T1000 (cell line): ENCODE measurements at regions not wholly inside any gene's neighbourhood (a gene's known extent, or its start where the extent isn't known, plus 50 kb on each side); places are given as distances from the start of the nearest gene placed in this dataset.
"Not testable (repeated sequence)": the region's sequence is repeated elsewhere in the genome, so short reads cannot be mapped to it uniquely, and the experiment has no call there.

Experiments used
- DNase-seq: peaks from one replicate; lab custom pipeline; 2025; ENCODE audit warnings: mixed read lengths; lab: John Stamatoyannopoulos, UW

DNA sequence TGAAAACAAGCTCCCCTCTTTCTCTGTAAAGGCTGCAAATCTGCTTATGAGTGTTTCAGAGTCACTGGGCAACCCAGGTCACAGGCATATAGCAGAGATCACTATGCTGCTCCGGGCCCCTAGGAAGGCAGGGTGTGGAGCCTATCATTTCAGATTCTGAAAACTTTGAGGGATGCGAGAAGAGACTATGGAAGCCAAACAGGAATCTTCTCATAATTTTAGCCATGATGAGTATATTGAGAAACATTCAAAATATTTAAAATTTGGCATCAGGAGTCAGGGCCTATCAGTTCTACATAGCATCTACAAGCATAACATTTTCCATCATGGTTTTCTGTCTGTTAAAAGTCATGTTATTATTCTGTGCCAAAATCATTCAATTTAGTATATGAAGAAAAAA, 61.7 kb upstream of the ATXN3L start:
- DNase-seq, result no peak

DNA sequence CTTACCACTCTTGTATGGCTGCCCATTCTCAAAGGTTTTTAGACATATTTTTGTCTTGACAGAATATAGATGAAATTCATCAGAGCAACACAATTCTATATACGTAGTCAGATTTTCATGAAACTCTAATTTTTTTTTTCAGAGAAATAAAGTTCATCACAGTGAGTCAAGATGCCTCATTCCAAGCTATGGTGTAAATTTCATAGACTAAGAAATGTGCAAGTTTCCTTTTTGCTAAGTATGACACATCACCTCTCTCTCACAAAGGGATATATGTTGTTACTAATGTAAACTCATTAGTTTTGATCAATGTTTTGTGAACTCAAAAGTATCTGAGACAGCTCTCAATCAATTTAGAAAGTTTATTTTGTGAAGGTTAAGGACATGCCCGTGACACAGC, 60.4 kb upstream of the ATXN3L start:
- DNase-seq, result no peak

DNA sequence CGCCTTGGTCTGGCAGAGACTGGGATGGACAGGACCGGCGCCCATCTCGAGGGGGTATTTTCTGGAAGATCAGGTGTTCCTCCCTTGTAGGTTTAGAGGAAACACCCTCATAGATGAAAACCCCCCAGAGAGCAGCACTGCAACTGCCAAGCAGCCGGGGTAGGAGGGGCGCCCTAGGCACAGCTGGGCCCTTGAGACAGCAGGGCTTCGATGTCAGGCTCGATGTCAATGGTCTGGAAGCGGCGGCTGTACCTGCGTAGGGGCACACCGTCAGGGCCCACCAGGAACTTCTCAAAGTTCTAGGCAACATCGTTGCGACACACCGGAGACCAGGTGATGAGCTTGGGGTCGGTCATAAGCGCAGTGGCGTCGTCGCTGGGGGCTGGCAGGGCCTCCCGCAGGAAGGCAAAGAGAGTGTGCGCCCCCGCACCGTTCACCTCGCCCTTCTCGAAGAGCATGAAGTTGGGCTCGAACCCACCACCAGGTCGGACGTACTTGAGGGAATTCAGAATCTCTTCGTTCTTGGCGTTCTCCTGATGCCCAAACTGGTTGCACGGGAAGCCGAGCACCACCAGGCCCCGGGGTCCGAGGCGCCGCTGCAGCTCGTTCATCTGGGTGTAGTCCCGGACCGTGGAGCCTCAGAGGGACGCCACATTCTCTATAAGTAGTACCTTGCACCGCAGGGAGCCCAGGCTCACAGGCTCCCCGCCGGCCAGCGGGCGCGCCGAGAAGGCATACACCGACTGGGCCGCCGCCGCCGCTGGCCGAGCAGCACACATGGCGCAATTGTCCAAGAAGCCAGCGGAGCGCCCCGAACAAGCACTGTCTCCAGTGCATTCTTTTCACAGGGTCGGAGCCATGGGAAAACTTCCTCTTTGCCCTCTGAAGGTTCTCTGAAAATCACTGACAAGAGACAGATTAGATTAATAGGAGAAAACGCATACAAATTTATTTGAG, 59.0 kb upstream of the ATXN3L start:
- DNase-seq, result peak; percentile 4

DNA sequence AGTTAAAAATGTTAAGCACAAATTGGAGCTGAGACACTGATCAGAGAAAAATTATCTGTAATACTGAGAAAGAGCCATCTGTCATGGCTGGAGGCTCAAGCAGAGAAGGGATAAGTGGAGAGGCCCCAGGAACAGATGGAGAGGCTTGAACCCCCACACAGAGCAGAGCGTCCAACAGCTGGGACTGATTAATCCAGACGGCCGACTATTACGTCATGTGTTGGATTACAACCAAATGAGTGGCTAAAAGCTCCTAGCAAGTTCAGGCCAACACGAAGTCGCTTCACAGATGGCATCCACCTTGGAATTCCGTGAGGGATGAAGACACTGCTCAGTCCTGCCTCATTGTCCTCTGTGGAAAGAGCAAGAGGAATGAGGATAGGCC, 57.7 kb upstream of the ATXN3L start:
- no peak for DNase-seq

DNA sequence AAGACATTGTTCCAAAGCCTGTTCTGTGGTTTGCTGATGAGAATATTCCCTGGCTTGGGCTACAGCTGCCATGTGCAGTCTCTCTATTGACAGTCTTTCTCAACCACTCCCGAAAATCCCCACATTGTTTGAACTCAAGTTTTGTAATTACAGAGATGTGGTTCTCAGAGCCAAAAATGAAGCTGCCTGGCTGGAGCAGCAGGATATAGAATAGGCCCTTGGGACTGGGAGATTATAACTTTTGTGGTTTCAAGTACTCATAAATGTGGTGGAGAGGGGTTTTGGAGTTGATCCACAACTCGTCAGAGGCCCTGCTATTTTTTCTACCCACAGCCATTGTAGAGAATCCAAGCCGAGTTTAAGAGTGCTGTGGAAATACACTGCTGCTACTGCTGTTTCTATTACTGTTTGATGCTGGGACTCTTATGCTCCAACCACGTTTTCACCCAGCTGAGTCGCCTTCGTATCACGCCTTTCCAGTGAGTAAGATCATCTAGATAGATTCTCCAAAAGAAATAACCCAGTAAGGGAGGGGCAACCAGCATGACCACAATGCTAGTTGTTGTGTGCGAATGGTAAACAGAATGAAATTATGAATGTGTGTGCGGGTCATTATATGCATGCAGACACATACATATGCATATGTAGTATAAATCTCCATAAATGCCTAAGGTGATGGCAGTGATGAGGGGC, 57.1 kb upstream of the ATXN3L start:
- peak; percentile 11 for DNase-seq

DNA sequence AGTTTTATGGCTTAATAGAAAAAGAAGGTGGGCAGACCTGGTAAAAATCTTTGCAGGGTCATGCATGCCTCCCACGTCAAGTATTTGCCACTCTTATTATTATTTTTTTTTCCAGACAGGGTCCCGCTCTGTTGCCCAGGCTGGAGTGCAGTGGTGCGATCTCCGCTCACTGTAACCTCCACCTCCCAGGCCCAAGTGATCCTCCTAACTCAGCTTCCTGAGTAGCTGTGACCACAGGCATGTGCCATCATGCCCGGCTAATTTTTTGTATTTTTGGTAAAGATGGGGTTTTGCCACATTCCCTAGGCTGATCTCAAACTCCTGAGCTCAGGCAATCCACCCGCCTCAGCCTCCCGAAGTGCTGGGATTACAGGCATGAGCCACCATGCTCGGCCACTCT, 55.7 kb upstream of the ATXN3L start:
- not testable (repeated sequence) for DNase-seq

DNA sequence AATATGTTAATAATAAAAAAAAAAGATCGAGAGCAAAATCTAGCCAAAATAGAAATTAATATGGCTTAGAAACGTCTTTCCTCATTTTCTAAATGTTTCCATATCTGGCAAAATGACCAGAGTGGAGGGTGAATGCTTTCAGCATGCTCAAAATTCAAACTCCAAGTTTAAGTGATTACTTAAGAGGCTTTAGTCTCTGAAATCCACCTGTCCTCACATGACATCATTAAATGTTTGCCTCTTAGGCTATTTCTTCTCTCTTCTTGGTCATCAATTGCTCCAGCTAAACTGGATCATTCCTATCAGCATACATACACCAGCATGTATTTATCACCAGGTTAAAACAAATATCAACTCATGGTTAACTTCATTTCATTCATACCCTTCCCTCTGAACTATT, 54.5 kb upstream of the ATXN3L start:
- DNase-seq, result no peak

DNA sequence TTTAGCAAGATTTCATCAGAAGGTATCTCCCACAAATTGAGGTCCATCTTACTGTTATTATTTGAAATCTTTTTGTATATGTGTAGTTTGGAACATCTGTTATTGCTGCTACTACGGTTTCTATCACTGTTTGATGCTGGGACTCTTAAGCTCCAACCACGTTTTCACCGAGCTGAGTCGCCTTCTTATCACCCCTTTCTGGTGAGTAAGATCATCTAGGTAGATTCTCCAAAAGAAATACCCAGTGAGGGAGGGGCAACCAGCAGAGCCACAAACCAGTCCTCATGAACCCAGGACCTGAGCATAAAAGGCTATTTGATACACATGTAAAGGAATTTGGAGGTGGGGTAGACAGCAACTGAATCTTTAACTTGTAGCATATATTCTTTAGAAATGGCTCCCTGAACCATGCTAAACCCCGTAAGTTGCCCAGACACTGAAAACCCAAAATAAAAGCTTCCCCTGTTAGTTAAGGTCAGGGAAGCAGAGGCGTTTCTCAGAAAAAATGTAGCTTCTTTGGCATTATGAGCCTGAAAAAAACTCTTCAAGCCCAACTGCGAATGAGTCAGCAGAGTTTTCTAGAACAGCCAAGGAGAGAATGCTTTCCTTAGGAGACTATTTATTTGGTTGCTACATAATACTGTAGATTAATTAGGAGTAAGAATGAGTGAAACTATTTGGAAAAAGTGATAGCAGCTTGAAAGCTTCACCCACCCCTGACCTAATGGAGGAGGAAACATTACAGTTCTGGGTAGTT, 53.8 kb upstream of the ATXN3L start:
- no peak for DNase-seq

DNA sequence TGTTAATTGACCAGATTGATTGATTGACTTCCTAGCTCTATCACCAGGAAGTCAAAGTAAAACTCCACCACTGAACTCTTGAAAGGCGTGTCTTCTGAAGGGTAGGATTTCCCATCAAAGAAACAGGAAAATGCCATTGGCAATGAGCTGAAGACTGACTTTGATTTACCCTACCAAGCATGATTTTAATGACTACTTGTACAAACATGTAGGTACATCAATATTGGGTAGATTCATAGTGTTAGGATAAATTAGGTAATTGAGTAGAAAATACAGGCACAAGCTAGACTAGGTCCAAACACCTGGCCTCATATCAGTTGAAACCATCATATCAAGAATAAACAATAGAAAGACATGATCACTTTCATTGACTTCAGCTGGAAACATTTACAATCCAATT, 53.2 kb upstream of the ATXN3L start:
- no peak for DNase-seq

DNA sequence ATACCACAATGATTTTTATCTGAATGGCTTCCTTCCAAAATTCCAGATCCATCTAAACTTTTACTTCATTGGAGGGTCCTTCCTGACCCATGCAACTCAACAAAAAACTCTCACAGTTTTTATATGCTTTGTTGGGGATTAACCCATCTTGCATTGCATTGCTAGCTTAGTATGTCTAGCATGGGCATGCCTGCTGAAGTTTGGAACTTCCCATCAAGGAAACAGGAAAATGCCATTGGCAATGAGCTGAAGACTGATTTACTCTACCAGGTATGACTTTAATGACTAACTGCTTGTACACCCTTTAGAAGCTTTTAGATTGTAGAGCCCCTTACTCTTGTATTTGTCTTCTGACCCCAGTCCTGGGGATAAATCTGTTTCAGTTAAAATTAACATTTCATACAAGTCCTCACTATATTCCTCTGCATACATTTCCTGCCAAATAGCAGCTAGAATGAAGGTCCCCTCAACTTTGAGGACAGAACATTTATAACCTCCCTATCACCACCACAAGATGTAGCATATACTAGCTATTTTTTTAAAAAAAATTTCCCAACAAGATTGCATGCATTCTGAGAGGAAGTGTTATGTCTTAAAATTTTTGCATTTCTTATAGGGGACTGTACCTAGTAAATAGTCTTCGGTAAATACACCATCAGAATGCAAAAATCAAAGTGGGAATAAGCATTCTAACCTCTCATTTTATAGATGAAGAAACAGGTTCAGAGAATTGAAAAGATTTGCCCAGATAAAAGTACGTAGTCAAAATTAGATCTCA, 52.5 kb upstream of the ATXN3L start:
- DNase-seq, result no peak

DNA sequence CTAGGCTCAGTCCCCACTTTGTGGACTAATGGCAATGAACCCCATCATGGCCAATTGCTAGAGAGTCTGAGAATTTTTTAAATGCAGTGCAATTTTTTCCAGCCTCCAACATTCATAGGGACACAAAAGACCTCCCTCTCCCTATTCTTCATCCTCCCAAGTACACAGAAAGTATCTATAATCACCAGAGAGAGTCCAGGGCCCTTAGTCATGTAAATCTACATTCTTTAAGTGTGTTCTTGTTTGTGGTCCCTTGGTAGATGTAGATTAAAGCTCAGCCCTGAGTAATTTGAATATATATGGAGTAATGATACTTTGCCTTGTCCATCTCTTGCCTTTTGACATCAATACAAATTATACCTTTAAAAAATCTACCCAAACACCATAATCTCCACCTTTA, 51.3 kb upstream of the ATXN3L start:
- DNase-seq, result no peak

DNA sequence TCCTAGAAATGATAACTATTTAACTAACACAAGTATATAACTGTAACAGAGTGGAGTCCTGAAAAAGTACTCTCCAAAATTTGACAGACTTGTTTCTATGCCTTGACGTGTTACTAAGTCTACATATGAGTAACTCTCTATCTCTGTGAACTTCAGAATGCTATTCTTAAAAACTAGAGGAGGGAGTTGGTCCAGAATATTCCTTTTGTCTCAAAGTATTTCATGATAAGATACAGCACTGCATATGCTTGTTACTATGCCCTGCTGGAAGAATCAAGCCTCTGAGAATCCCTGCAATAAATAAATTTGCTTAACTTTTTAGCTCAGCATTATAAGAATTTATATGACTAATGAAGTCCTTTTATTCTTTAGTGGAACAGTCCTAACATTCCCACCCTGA, 50.9 kb upstream of the ATXN3L start:
- DNase-seq, result no peak
